AG08396 (cell line): ENCODE measurements at regions not wholly inside any gene's neighbourhood (a gene's known extent, or its start where the extent isn't known, plus 50 kb on each side); places are given as distances from the start of the nearest gene placed in this dataset.

Source experiments
- DNase-seq: peaks from one replicate; pipeline ENCODE4 v3.0.0; 2012; ENCODE audit warnings: low spot score, mixed read lengths

DNA sequence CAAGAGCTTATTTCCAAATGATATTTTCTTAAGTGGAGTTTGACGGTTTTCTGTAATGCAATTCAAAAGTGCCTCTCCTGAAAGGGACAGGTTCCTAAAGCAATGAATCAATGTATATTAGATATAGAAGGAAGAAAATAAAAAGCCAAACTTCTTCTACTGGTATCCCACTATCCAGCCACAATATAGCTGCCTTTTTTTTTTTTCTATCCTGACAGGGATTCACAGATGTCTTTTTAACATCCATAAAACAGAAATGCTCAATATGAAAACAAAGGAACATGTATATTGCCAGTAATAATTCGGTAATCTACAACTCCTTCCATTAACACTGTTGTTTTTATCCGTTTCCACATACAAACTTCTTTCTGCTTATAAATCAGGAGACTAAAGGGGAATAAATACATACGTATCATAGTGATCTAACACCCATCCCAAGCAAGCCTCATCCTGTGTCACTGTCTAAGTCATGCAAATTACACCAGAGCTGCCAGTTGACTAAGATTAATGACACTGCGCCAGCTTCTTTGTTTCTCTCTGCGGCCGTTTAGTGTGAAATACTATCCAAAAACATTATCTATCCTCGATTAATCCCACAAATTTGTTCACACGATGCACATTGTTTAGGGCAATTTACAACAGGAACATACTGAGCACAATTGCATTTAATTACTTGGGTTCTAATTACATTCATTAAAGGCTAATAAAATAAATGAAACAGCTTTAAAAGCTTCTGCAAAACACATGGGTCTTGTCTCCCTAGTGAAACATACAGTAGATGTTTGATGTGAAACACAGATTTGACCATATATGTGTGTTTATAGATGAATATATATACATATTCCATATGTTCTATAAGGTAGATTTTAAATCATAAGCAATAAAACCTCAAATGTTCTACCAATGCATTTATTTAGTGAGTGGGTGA, 51.9 kb upstream of the CDIN1 start:
- no peak for DNase-seq

- no peak for DNase-seq
These were observed 50.0 kb upstream of the CDIN1 start for GRCh38 chr15:36529296-36530011.
